ENCODE measurements at regions not wholly inside any gene's neighbourhood (a gene's known extent, or its start where the extent isn't known, plus 50 kb on each side); places are given as distances from the start of the nearest gene placed in this dataset.

GRCh38 chr2:215567504-215567903 lies 131.6 kb upstream of the FN1 start:
- H3K4me3 ChIP-seq (ENCODE audit: low read length), result no peak overlapping the region
- no peaks in the 10 kb centered on the region for H3K27me3 ChIP-seq (replicated peaks; ENCODE audit: control insufficient read depth, insufficient read depth, low read length)
- H3K36me3 ChIP-seq (ENCODE audit: control insufficient read depth, insufficient read depth, low read length, severe bottlenecking), result no peaks in the 10 kb centered on the region
- peaks cover 2% of the 10 kb centered on the region for H3K4me1 ChIP-seq (ENCODE audit: control insufficient read depth, insufficient read depth, low read length)
- DNase-seq (ENCODE audit: low read depth), result no peak
- H3K9me3 ChIP-seq (ENCODE audit: control insufficient read depth, low read length), result no peaks in the 10 kb centered on the region
- no peak overlapping the region for H3K9ac ChIP-seq (ENCODE audit: low read length)

- Histone ChIP-seq H3K4me3 (ENCODE audit: low read length) (no peak overlapping the region), H3K27me3 (replicated peaks; ENCODE audit: control insufficient read depth, insufficient read depth, low read length) (no peaks in the 10 kb centered on the region), H3K9me3 (ENCODE audit: control insufficient read depth, low read length) (no peaks in the 10 kb centered on the region), H3K9ac (ENCODE audit: low read length) (no peak overlapping the region), H3K36me3 (ENCODE audit: control insufficient read depth, insufficient read depth, low read length, severe bottlenecking) (no peaks in the 10 kb centered on the region), H3K4me1 (ENCODE audit: control insufficient read depth, insufficient read depth, low read length) (no peaks in the 10 kb centered on the region)
- DNase-seq (ENCODE audit: low read depth), result no peak
These were observed 130.0 kb upstream of the FN1 start for GRCh38 chr2:215565897-215566296.

DNA sequence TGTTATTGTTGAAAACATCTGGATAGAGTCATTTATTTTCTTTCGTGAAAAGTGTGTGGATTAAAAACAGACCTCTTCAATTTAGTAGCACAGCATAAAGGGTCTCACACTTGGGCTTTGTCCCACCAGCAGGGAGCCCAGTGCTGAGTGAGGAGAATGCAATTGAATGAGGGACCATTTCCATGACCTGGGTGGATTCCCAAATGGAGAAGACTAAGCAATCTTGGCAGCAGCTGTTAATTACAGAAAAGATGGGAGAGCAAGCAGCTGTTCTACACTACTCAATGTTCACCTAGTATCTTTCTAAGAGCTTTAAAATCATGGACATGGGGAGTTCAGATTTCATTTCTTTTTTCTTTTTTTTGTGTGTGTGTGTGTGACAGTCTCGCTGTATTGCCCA lies 121.8 kb upstream of the FN1 start:
- Histone ChIP-seq H3K36me3 (ENCODE audit: control insufficient read depth, insufficient read depth, low read length, severe bottlenecking) (no peaks in the 10 kb centered on the region), H3K9me3 (ENCODE audit: control insufficient read depth, low read length) (no peaks in the 10 kb centered on the region), H3K27me3 (replicated peaks; ENCODE audit: control insufficient read depth, insufficient read depth, low read length) (no peaks in the 10 kb centered on the region), H3K9ac (ENCODE audit: low read length) (no peak overlapping the region), H3K4me1 (ENCODE audit: control insufficient read depth, insufficient read depth, low read length) (peaks cover 9% of the 10 kb centered on the region), H3K4me3 (ENCODE audit: low read length) (no peak overlapping the region)
- no peak for DNase-seq (ENCODE audit: low read depth)

DNA sequence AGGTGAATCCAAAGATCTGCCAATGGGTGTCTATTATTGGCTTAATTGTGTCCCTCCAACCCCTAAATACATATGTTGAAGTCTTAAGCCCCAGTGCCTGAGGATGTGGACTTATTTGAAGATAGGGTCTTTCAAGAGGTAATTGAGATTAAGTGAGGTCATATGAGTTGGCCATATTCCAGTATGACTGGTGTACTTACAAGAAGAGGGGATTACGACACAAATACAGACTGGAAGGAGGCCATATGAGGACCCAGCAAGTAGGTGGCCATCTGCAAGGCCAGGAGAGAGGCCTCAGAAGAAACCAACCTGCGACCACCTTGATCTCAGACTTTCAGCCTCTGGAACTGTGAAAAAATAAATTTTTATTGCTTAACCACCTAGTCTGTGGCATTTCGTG lies 121.1 kb upstream of the FN1 start:
- Histone ChIP-seq H3K27me3 (replicated peaks; ENCODE audit: control insufficient read depth, insufficient read depth, low read length) (no peaks in the 10 kb centered on the region), H3K36me3 (ENCODE audit: control insufficient read depth, insufficient read depth, low read length, severe bottlenecking) (no peaks in the 10 kb centered on the region), H3K4me1 (ENCODE audit: control insufficient read depth, insufficient read depth, low read length) (peaks cover 9% of the 10 kb centered on the region), H3K4me3 (ENCODE audit: low read length) (no peak overlapping the region), H3K9me3 (ENCODE audit: control insufficient read depth, low read length) (no peaks in the 10 kb centered on the region), H3K9ac (ENCODE audit: low read length) (no peak overlapping the region)
- DNase-seq (ENCODE audit: low read depth), result no peak

DNA sequence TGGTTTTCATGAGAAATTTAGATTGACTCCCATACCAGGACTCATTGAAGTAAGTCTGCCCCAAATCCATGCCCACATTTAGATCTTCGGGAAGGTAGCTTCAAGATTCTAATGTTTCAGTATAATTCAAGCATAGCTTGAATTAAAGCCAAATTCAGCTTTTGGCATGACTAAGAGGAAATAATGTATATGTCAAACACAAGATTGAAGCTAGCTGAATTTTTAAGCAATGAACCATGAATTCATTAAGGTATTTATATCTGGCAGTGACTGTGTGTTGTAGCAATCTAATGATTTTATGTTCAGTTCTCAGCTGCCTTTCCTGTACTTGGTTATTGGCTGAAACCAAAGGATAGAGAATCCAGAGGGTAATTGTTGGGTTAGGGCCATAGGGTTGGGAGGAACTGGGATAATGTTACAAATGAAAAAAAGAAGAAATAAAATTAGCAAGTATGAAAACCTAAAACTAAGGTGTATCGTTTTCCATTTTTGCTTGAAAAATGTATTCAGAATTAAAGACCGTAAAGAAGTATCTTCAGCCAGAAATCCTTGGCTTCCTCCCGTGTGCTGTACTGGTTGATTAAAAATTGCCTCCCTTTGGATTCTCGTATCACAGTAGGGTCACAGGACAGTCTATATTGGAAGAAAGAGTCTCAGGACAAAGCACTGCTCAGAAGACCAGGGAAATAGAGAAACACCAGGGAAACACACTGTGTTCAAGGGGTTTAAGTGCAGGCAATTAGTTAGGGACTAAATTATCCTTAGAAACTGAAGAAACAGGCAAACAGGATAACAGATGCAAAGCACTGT lies 119.0 kb upstream of the FN1 start:
- Histone ChIP-seq H3K9ac (ENCODE audit: low read length) (no peak overlapping the region), H3K9me3 (ENCODE audit: control insufficient read depth, low read length) (no peaks in the 10 kb centered on the region), H3K4me1 (ENCODE audit: control insufficient read depth, insufficient read depth, low read length) (peaks cover 9% of the 10 kb centered on the region), H3K27me3 (replicated peaks; ENCODE audit: control insufficient read depth, insufficient read depth, low read length) (no peaks in the 10 kb centered on the region), H3K36me3 (ENCODE audit: control insufficient read depth, insufficient read depth, low read length, severe bottlenecking) (no peaks in the 10 kb centered on the region), H3K4me3 (ENCODE audit: low read length) (no peak overlapping the region)
- no peak for DNase-seq (ENCODE audit: low read depth)

DNA sequence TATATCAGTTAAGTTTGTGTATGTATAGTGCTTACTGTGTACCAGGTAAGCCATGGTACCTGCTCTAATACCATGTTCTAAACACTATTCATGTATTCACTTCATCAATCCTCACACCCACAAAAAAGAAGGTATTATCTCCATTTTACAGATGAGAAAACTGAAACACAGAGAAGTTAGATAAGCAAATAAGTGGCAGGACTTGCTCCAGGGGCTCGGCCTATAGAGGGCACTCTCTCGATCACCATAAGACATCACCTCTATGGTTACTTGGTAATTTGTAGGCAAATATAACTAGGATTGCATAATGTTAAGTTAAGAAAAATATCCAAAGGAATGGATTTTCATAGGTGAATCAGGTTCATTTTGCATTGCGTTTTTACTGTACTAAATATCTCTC lies 118.1 kb upstream of the FN1 start:
- peaks cover 9% of the 10 kb centered on the region for H3K4me1 ChIP-seq (ENCODE audit: control insufficient read depth, insufficient read depth, low read length)
- no peak for DNase-seq (ENCODE audit: low read depth)
- H3K9me3 ChIP-seq (ENCODE audit: control insufficient read depth, low read length), result no peaks in the 10 kb centered on the region
- no peaks in the 10 kb centered on the region for H3K27me3 ChIP-seq (replicated peaks; ENCODE audit: control insufficient read depth, insufficient read depth, low read length)
- no peaks in the 10 kb centered on the region for H3K36me3 ChIP-seq (ENCODE audit: control insufficient read depth, insufficient read depth, low read length, severe bottlenecking)
- no peak overlapping the region for H3K9ac ChIP-seq (ENCODE audit: low read length)
- H3K4me3 ChIP-seq (ENCODE audit: low read length), result no peak overlapping the region

- no peak overlapping the region for H3K4me3 ChIP-seq (ENCODE audit: low read length)
- H3K9me3 ChIP-seq (ENCODE audit: control insufficient read depth, low read length), result no peaks in the 10 kb centered on the region
- DNase-seq (ENCODE audit: low read depth), result no peak
- no peaks in the 10 kb centered on the region for H3K36me3 ChIP-seq (ENCODE audit: control insufficient read depth, insufficient read depth, low read length, severe bottlenecking)
- H3K9ac ChIP-seq (ENCODE audit: low read length), result no peak overlapping the region
- peaks cover 9% of the 10 kb centered on the region for H3K4me1 ChIP-seq (ENCODE audit: control insufficient read depth, insufficient read depth, low read length)
- no peaks in the 10 kb centered on the region for H3K27me3 ChIP-seq (replicated peaks; ENCODE audit: control insufficient read depth, insufficient read depth, low read length)
These were observed 116.3 kb upstream of the FN1 start for GRCh38 chr2:215552144-215552580.

DNA sequence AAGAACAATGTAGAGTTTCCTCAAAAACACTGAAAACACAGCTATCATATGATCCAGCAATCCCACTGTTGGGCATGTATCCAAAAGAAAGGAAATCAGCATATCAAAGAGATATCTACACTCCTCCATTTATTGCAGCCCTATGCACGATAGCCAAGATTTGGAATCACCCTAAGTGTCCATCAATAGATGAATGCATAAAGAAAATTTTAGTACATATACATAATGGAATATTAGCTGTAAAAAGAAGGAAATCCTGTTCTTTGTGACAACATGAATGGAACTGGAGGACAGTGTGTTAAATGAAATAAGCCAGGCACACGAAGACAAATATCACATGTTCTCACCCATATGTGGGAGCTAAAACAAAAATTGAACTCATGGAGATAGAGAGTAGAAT lies 114.5 kb upstream of the FN1 start:
- H3K4me1 ChIP-seq (ENCODE audit: control insufficient read depth, insufficient read depth, low read length), result peaks cover 7% of the 10 kb centered on the region
- no peaks in the 10 kb centered on the region for H3K36me3 ChIP-seq (ENCODE audit: control insufficient read depth, insufficient read depth, low read length, severe bottlenecking)
- H3K27me3 ChIP-seq (replicated peaks; ENCODE audit: control insufficient read depth, insufficient read depth, low read length), result no peaks in the 10 kb centered on the region
- H3K9me3 ChIP-seq (ENCODE audit: control insufficient read depth, low read length), result no peaks in the 10 kb centered on the region
- DNase-seq (ENCODE audit: low read depth), result no peak
- H3K4me3 ChIP-seq (ENCODE audit: low read length), result no peak overlapping the region
- H3K9ac ChIP-seq (ENCODE audit: low read length), result no peak overlapping the region

DNA sequence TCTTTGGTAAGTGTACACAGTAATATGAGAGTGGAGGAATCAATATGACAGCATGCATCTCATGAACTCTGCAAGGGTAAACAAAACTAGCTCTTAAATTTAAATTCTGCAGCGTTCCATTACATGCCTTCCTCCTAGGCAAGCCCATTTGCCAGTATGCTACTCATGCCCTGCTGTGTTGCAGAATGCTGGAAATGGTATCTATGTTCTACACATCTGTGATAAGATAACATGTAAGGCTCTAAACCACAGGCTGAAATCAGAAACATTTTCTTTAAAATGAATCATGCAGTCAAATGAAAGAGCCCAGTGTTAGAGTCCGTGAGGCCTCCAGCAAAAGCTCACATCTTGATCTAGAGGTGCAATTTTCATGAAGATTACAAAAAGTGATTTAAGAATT lies 112.8 kb upstream of the FN1 start:
- Histone ChIP-seq H3K27me3 (replicated peaks; ENCODE audit: control insufficient read depth, insufficient read depth, low read length) (no peaks in the 10 kb centered on the region), H3K9ac (ENCODE audit: low read length) (no peak overlapping the region), H3K36me3 (ENCODE audit: control insufficient read depth, insufficient read depth, low read length, severe bottlenecking) (no peaks in the 10 kb centered on the region), H3K4me1 (ENCODE audit: control insufficient read depth, insufficient read depth, low read length) (no peaks in the 10 kb centered on the region), H3K9me3 (ENCODE audit: control insufficient read depth, low read length) (no peaks in the 10 kb centered on the region), H3K4me3 (ENCODE audit: low read length) (no peak overlapping the region)
- DNase-seq (ENCODE audit: low read depth), result peak; percentile 44

GRCh38 chr2:215542690-215543089 lies 106.8 kb upstream of the FN1 start:
- H3K36me3 ChIP-seq (ENCODE audit: control insufficient read depth, insufficient read depth, low read length, severe bottlenecking), result no peaks in the 10 kb centered on the region
- no peaks in the 10 kb centered on the region for H3K27me3 ChIP-seq (replicated peaks; ENCODE audit: control insufficient read depth, insufficient read depth, low read length)
- peak; percentile 9 for DNase-seq (ENCODE audit: low read depth)
- no peak overlapping the region for H3K4me3 ChIP-seq (ENCODE audit: low read length)
- H3K9me3 ChIP-seq (ENCODE audit: control insufficient read depth, low read length), result no peaks in the 10 kb centered on the region
- H3K9ac ChIP-seq (ENCODE audit: low read length), result no peak overlapping the region
- peaks cover 12% of the 10 kb centered on the region for H3K4me1 ChIP-seq (ENCODE audit: control insufficient read depth, insufficient read depth, low read length)

DNA sequence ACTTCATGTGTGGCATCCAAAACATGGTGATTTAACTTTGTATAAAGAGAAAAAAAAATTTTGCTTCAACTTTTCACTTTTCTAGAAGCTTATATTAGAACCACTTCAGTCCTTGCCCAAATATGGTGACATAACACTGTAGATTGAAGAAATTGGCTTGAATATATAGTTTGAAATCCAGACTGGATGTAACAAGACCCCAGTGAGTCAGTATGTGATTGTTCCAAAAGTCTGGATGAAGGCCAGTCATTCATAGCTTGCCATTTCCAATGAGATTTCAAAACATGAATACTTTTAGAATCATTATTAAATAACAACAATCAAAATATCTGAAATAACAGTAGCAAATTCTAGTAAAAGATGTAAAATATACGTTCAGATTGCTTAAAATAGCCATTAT lies 104.8 kb upstream of the FN1 start:
- no peaks in the 10 kb centered on the region for H3K36me3 ChIP-seq (ENCODE audit: control insufficient read depth, insufficient read depth, low read length, severe bottlenecking)
- peak overlapping the region; percentile 52 for H3K9ac ChIP-seq (ENCODE audit: low read length)
- H3K27me3 ChIP-seq (replicated peaks; ENCODE audit: control insufficient read depth, insufficient read depth, low read length), result no peaks in the 10 kb centered on the region
- peaks cover 31% of the 10 kb centered on the region for H3K4me1 ChIP-seq (ENCODE audit: control insufficient read depth, insufficient read depth, low read length)
- no peaks in the 10 kb centered on the region for H3K9me3 ChIP-seq (ENCODE audit: control insufficient read depth, low read length)
- H3K4me3 ChIP-seq (ENCODE audit: low read length), result no peak overlapping the region
- peak; percentile 95 for DNase-seq (ENCODE audit: low read depth)

DNA sequence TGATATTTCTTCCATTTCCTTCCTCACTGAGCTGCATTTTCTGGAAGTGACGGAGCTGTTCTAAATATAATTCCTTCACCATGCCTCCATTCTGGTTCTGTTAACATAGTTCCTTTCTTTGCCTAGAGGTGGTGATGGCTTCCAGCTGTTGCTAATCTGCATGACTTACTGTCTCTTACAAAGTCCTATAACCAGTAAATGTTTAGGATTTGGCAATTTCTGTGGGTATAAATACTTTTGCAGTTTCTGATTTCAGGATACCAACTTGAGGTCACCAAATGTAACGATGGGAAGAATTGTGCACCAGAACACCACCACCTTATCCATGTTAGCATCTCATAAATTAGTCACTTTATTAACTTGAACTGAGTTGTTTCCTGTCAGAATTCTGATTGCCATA lies 101.7 kb upstream of the FN1 start:
- H3K4me3 ChIP-seq (ENCODE audit: low read length), result no peak overlapping the region
- no peaks in the 10 kb centered on the region for H3K27me3 ChIP-seq (replicated peaks; ENCODE audit: control insufficient read depth, insufficient read depth, low read length)
- peaks cover 37% of the 10 kb centered on the region for H3K4me1 ChIP-seq (ENCODE audit: control insufficient read depth, insufficient read depth, low read length)
- no peaks in the 10 kb centered on the region for H3K36me3 ChIP-seq (ENCODE audit: control insufficient read depth, insufficient read depth, low read length, severe bottlenecking)
- H3K9ac ChIP-seq (ENCODE audit: low read length), result no peak overlapping the region
- DNase-seq (ENCODE audit: low read depth), result peak; percentile 87
- H3K9me3 ChIP-seq (ENCODE audit: control insufficient read depth, low read length), result no peaks in the 10 kb centered on the region
